22Rv1 (cell line): ENCODE measurements at regions not wholly inside any gene's neighbourhood (a gene's known extent, or its start where the extent isn't known, plus 50 kb on each side); places are given as distances from the start of the nearest gene placed in this dataset.

Experiments
- CTCF ChIP-seq: fragments of 450-650 bp; IDR thresholded peaks from 2 replicates; pipeline ENCODE4 v1.5.1; 2017; ENCODE audit warnings: mild to moderate bottlenecking
- ZFX ChIP-seq: fragments of 450-650 bp; IDR thresholded peaks from 2 replicates; pipeline ENCODE4 v1.6.1; 2017; ENCODE audit warnings: antibody characterized with exemption, borderline replicate concordance

GRCh38 chr12:91496337-91496736 is 313.7 kb upstream of the DCN start:
- TF ChIP-seq CTCF, result no peak
- TF ChIP-seq ZFX, result no peak
